PC-9 (cell line): ENCODE measurements at regions not wholly inside any gene's neighbourhood (a gene's known extent, or its start where the extent isn't known, plus 50 kb on each side); places are given as distances from the start of the nearest gene placed in this dataset.

Source experiments
- BruUV-seq: library from RNA; stranded (reverse); fragments of 400-500 nt; replicated peaks from 2 replicates; lab custom pipeline; 2021; lab: Mats Ljungman, UMichigan
- CTCF ChIA-PET: fragments of 300-600 bp; sonication (Branson Sonifier 250); formaldehyde crosslinking; loops from one replicate; lab custom pipeline; 2022; ENCODE audit warnings: antibody characterized with exemption; lab: Charles Lee
- POLR2A ChIA-PET: fragments of 300-600 bp; sonication (Branson Sonifier 250); formaldehyde crosslinking; loops from one replicate; lab custom pipeline; 2022; ENCODE audit warnings: antibody characterized with exemption; ENCODE audit not compliant: unreplicated experiment; lab: Charles Lee
- DNase-seq, 2 experiments: peaks; one replicate each; pipeline versions ENCODE4 v3.0.0 to v3.0.0-alpha.2; 2015 to 2022; ENCODE audit warnings: mixed read lengths in 1 of 2
- H2AFZ ChIP-seq: fragments of 200-600 bp; sonication (generic); 2 replicates; pipeline ENCODE4 v1.8.1; 2017; ENCODE audit warnings: antibody characterized with exemption
- H3F3A ChIP-seq: fragments of 200-600 bp; sonication (generic); 2 replicates; pipeline ENCODE4 v1.8.1; 2017; ENCODE audit warnings: antibody characterized with exemption, mild to moderate bottlenecking, low read depth; ENCODE audit not compliant: insufficient read depth
- H3K27ac ChIP-seq: fragments of 200-600 bp; sonication (generic); 2 replicates; pipeline ENCODE4 v1.6.1; 2016; ENCODE audit warnings: mixed run types
- H3K27me3 ChIP-seq: fragments of 200-600 bp; sonication (generic); 2 replicates; pipeline ENCODE4 v1.6.1; 2016; ENCODE audit warnings: low read depth, mixed run types; ENCODE audit not compliant: insufficient read depth
- H3K36me3 ChIP-seq: fragments of 200-600 bp; sonication (generic); 2 replicates; pipeline ENCODE4 v1.6.1; 2016; ENCODE audit warnings: low read depth, mixed run types
- H3K4me1 ChIP-seq: fragments of 200-600 bp; sonication (generic); replicated peaks from 2 replicates; pipeline ENCODE4 v1.6.1; 2016; ENCODE audit warnings: mixed run types; ENCODE audit not compliant: insufficient read depth
- H3K4me2 ChIP-seq: fragments of 200-600 bp; sonication (generic); 2 replicates; pipeline ENCODE4 v1.6.1; 2017; ENCODE audit warnings: mixed run types
- H3K4me3 ChIP-seq: fragments of 200-600 bp; sonication (generic); 2 replicates; pipeline ENCODE4 v1.6.1; 2016; ENCODE audit warnings: mixed run types
- H3K79me2 ChIP-seq: fragments of 200-600 bp; sonication (generic); 2 replicates; pipeline ENCODE4 v1.6.1; 2017; ENCODE audit warnings: low read depth, mixed run types
- H3K9me2 ChIP-seq: fragments of 200-600 bp; sonication (generic); 2 replicates; pipeline ENCODE4 v1.8.1; 2017; ENCODE audit warnings: mild to moderate bottlenecking; ENCODE audit not compliant: insufficient read depth
- H3K9me3 ChIP-seq: fragments of 200-600 bp; sonication (generic); 2 replicates; pipeline ENCODE4 v1.8.1; 2016; ENCODE audit warnings: low read depth; ENCODE audit not compliant: insufficient read depth
- H4K20me1 ChIP-seq: fragments of 200-600 bp; sonication (generic); 2 replicates; pipeline ENCODE4 v1.8.1; 2017; ENCODE audit not compliant: insufficient read depth
- CTCF ChIP-seq: fragments of 200-600 bp; sonication (generic); conservative IDR thresholded peaks from 2 replicates; pipeline ENCODE4 v1.6.1; 2017; ENCODE audit warnings: mixed run types, antibody characterized with exemption, mild to moderate bottlenecking, moderate library complexity
- EZH2 ChIP-seq: fragments of 200-600 bp; sonication (generic); IDR thresholded peaks from 2 replicates; pipeline ENCODE4 v1.8.0; 2017; ENCODE audit warnings: antibody characterized with exemption, low read depth
- intact Hi-C: fragments of 100-400 bp; cut with micrococcal nuclease; formaldehyde crosslinking; loops from one replicate; pipeline ENCODE4 v1.10.0; 2022; ENCODE audit not compliant: unreplicated experiment

GRCh38 chr21:25420831-25421230 lies 186.4 kb downstream of the MRPL39 start:
- Histone ChIP-seq H3F3A (no peaks in the 10 kb centered on the region), H3K9me3 (no peaks in the 10 kb centered on the region), H3K79me2 (no peaks in the 10 kb centered on the region), H4K20me1 (no peaks in the 10 kb centered on the region), H3K9me2 (no peaks in the 10 kb centered on the region), H3K4me3 (no peak overlapping the region), H3K36me3 (no peaks in the 10 kb centered on the region), H2AFZ (no peak overlapping the region), H3K27me3 (no peaks in the 10 kb centered on the region), H3K4me1 (no peaks in the 10 kb centered on the region), H3K27ac (no peak overlapping the region), H3K4me2 (no peak overlapping the region)
- intact Hi-C loops, result no loop called here
- TF ChIP-seq CTCF, result no peak
- TF ChIP-seq EZH2, result no peak
- ChIA-PET CTCF (no interaction called here), POLR2A (no interaction called here)
- no TSS peak for BruUV-seq
- DNase-seq, result no peak

- Histone ChIP-seq H3K27ac (no peak overlapping the region), H4K20me1 (no peaks in the 10 kb centered on the region), H2AFZ (no peak overlapping the region), H3K4me3 (no peak overlapping the region), H3K4me1 (no peaks in the 10 kb centered on the region), H3K79me2 (no peaks in the 10 kb centered on the region), H3F3A (no peaks in the 10 kb centered on the region), H3K27me3 (no peaks in the 10 kb centered on the region), H3K36me3 (no peaks in the 10 kb centered on the region), H3K9me2 (no peaks in the 10 kb centered on the region), H3K9me3 (no peaks in the 10 kb centered on the region), H3K4me2 (no peak overlapping the region)
- intact Hi-C loops, result no loop called here
- POLR2A ChIA-PET, result no interaction called here
- CTCF ChIA-PET, result no interaction called here
- TF ChIP-seq CTCF (no peak), EZH2 (no peak)
- no TSS peak for BruUV-seq
- DNase-seq, result no peak
Observed at GRCh38 chr21:25416669-25417068, 190.6 kb downstream of the MRPL39 start.

- Histone ChIP-seq H3K4me3 (no peak overlapping the region), H4K20me1 (no peaks in the 10 kb centered on the region), H3K4me2 (no peak overlapping the region), H3K9me2 (no peaks in the 10 kb centered on the region), H3K4me1 (no peaks in the 10 kb centered on the region), H3K27ac (no peak overlapping the region), H3K27me3 (no peaks in the 10 kb centered on the region), H3K36me3 (no peaks in the 10 kb centered on the region), H3K79me2 (no peaks in the 10 kb centered on the region), H3K9me3 (no peaks in the 10 kb centered on the region), H2AFZ (no peak overlapping the region), H3F3A (no peaks in the 10 kb centered on the region)
- POLR2A ChIA-PET, result no interaction called here
- intact Hi-C loops, result no loop called here
- CTCF ChIA-PET, result no interaction called here
- TF ChIP-seq EZH2, result no peak
- no peak for TF ChIP-seq CTCF
- BruUV-seq, result no TSS peak
- no peak for DNase-seq
Observed at GRCh38 chr21:25412100-25412499, 195.2 kb downstream of the MRPL39 start.
